Glomerular visceral epithelial cell (primary cell): ENCODE measurements at regions not wholly inside any gene's neighbourhood (a gene's known extent, or its start where the extent isn't known, plus 50 kb on each side); places are given as distances from the start of the nearest gene placed in this dataset.
A peak's percentile ranks its signal among the peaks of the same experiment; 100 is the strongest.

Source experiments
- DNase-seq: peaks from one replicate; pipeline ENCODE4 v3.0.0-alpha.2; 2016; ENCODE audit errors: extremely low spot score

DNA sequence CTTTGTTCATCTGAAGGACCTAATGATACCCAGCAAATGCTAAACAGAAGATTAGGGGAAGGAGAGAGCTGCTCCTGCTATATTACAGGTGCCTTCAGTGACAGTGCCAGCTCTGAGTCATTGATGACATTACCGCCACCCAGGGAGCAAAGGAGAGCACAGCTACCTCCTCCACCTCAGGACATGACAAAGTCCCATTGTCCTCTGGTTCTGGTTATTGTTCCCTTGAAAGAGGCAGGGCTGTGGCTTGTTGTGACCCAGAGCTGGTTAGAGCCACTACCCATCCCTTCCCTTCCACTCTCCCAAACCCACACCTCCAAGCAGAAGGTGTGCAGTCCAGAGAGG lies 363.5 kb upstream of the DUSP10 start:
- no peak for DNase-seq

DNA sequence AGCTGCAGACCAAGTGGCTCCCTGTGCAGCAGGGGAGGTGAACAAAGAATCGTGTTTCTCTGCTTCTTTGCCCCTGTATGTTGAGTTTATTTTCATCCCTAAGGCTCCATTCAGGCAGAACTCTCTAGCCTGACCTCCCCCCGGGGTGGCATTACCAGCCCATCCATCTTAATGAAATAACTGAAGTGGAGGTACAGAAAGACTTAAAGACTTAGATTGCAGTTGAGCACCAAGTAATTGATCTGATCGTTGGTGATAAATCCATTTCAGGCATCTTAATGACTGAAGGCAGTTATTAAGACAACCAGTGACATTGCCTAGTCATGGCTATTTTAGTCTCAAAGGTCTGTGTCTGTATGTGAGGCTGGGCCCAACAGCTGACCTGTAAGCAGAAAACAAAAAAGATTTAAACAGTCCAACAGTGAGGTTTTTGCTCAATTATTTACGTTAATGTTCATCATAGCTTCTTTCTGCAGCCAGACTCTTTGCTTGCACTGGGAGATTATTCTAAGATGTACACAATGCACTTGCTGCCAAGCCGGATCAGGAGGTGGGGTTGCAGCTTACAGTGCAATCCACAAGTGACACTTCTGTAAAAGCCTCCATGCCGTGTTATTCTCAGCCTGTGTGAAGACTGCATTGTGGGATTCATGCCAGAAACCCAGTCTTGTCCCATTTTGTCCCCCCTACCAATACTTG lies 363.0 kb upstream of the DUSP10 start:
- DNase-seq = no peak

DNA sequence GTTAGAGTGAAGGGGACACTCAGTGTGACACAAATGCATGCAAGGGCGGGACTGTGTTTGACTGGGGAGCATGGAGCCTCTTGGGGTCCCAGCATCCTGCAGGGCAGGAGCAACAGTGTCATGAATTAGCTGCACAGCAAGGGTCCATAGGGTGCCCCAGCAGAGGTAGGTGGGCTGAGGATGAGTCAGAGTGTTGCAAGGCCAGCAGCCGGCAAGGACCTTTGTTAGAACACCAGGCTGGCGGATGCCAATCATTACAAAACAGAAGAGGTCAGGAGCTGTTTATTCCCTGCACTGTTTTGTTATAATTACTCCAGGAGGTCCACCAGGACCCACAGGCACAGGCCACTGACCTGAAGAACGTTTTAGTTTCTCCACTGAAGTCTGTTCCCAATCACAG lies 362.2 kb upstream of the DUSP10 start:
- no peak for DNase-seq

GRCh38 chr1:222099746-222100145 lies 357.9 kb upstream of the DUSP10 start:
- no peak for DNase-seq

DNA sequence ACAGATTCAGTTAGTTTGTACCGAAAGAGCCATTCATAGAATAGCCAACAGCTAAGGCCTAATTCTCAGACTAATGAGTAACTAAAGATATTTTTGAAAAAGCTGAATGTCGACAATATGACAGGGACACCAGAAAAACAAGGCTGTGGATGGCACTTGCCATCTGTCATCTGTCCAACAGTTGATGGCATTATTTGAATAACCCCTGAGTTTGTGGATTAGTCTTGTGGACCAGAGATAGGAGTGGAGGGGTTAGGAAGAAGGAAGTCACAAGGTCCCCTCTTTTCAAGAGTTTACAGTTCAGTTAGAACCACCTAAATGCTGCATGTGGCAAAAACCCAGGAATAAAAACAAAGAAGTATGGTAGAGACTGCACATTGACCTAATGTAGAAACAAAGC lies 356.5 kb upstream of the DUSP10 start:
- no peak for DNase-seq

GRCh38 chr1:222097588-222097987 lies 355.7 kb upstream of the DUSP10 start:
- no peak for DNase-seq

DNA sequence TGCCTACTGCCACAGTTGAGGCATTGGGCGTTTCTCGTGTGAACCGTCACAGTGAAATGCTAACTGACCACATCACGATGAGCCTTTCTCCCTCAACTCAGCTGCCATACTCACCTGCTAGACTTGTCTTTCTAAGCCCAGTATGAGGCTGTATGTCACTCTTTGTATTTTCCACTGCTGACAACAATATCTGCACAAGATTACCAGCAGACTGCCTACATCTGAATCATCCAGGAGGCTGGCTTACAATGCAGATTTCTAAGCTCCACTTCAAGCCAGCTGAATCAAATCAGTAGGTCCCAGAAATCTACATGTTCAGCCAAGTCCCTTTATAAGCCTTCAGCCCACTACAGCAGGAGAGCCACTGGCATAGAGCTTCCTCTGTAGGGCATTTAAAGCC lies 355.0 kb upstream of the DUSP10 start:
- no peak for DNase-seq

GRCh38 chr1:222096476-222096772 lies 354.5 kb upstream of the DUSP10 start:
- no peak for DNase-seq

DNA sequence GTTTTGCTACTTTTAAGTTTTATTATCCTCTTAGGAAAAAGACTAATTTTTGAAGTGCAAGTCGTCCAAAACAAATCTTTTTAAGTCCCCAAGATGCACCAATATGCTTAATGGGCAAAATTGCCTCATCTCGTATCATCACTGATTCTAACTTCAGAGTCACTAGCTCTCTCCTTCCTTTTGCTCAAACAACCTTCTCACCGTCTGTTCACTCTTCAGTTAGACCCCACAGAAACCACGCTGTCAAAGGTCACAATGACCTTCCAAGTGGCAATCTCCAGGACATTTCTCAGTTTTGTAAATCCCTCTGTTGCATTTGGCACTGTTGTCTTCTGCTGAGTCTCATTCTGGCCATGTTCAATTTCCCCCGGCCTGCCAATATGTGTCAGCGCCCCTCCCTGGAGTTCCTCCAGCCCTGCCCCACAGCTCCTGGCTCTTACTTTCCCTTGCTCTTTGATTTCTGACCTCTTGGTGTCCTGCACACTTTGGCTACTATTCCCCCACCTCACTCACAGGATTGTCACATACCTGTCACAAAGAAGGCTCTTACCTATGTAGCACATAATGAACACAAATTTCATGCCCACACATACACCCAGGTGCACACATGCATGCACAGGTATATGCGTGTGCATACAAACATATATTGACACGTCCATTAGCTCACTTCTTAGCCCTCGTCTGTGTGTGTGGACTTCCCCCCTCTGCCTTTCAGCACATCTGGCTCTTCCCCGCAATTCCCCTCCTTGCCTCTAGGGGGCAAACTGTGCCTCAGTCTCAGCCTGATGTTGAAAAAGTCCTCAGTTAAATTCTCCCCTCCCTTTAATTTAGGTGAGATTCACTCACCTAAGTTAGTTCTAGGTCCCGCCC lies 354.0 kb upstream of the DUSP10 start:
- DNase-seq = peak; percentile 11

DNA sequence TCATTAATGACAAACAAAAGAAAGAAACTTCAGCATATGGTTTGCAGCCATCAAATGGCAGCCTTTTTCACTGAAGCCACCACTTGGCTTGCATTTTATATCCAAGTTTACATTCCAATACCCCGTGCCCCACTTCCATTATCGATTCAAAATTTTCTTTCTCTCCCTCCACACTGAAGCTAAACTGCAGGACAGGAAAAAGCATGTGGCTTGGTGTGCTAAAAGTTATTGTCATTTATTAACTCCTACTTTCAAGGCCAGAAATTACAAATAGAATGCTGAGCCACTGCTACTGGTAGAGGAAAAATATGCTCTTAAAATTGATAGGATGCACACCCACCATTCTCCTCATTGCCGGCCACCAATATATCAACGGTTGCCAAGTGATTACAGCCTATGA lies 351.6 kb upstream of the DUSP10 start:
- DNase-seq = no peak

GRCh38 chr1:222090103-222090502 lies 348.2 kb upstream of the DUSP10 start:
- DNase-seq = peak; percentile 41

- DNase-seq = peak; percentile 15
Observed at GRCh38 chr1:222087221-222087920, 345.5 kb upstream of the DUSP10 start.

- peak; percentile 25 for DNase-seq
Observed at GRCh38 chr1:222084996-222085395, 343.1 kb upstream of the DUSP10 start.

- no peak for DNase-seq
Observed at GRCh38 chr1:222084048-222084447, 342.2 kb upstream of the DUSP10 start.

DNA sequence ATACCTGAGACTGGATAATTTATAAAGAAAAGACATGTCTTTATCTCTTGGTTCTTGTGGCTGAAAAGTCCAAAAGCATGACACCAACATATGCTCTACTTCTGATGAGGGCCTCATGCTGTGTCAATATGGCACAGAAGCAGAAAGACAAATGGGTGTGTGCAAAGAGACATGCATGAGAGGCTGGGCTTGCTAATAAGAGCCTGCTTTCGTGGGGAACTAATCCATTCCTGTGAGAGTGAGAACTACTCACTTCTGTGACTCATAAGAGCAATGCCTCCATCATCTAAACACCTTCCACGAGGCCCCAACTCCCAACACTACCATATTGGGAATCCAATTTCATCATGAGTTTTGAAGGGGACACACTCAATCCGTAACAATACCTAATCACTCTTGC lies 340.0 kb upstream of the DUSP10 start:
- DNase-seq = no peak

DNA sequence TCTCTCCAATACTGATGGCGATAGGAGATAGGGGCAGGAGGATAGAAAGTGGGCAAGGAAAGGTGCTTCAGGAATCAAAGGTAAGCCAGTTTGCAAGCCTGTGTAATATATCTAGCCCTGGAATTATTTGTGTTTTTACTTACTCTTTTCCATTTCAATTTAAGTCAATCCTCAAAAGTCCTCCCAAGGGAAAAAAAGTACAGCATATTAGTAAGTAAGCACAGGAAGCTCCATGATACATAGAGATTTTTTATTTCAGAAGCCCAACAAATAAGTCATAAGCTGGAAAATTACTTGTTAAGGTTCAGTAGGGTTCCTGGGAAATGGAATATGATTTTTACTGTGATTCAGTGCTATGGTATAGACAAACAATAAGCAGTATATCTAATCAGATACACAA lies 337.7 kb upstream of the DUSP10 start:
- DNase-seq = no peak

DNA sequence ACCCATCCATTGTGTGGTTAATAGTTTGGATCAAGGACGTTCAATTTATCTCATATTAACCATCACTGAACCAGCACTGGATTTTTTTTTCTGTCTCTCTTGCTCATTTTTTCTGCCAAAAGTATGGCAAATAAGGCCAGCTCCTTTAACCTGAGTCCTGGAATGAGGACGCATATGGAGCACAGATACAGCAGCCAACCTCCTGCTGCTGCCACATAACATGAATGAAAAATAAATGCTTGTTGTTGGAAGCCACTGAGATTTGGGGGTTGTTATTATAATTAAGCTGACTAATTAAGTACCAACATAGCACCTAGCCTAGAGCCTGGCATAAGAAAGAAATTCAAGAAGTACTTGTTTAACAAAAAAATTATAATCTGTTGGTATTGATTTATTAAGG lies 335.3 kb upstream of the DUSP10 start:
- DNase-seq = no peak

DNA sequence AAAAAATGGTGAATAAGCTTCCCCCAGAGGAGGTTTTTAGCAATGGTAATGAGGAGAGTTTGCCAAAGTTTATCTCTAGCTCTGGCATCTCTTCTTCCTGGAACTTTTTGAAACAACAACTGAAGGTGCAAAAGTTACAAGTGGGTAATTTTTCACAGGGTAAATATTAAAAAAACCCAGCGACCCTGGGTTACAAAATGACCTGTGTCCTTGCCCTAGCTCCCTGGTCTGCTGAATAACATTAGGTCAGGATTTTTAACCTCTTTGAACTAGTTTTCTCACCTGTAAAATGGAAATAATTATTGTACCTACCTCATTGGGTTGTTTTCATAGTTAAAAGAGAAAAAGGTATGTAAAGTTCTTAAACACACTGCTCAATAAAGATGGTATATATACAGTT lies 332.4 kb upstream of the DUSP10 start:
- no peak for DNase-seq

DNA sequence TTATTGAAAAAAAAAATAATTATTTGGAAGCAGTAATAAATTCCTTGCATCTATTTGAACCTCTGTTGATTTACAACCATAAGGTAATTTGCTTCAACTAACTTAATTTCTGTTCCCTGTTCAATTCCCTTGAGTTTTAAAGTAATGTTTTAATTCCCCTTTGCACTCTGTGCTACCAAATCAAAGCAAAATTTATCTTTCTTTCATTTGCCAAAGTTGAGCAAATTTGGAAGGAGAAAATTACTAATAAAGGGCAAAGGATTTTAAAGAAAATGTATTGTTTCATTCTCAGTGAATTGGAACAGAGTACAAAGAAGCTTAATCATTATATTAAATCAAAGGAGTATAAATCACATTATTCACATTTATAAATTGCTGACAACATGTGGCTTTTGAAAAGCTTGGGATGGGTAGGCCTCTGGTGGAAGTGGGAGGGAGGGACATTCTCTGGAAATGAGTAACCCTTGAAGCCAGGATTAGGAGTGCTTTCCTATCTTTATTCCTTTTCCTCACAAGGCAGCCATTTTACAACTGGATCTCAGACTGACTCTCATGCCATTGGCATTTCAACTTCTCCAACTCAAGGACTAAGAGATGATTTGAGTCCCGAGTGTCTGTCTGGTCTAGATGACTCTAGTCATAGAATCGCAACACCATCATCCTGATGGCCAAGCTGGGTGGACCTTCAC lies 331.6 kb upstream of the DUSP10 start:
- DNase-seq = peak; percentile 75

GRCh38 chr1:222071387-222071786 lies 329.5 kb upstream of the DUSP10 start:
- DNase-seq = no peak

DNA sequence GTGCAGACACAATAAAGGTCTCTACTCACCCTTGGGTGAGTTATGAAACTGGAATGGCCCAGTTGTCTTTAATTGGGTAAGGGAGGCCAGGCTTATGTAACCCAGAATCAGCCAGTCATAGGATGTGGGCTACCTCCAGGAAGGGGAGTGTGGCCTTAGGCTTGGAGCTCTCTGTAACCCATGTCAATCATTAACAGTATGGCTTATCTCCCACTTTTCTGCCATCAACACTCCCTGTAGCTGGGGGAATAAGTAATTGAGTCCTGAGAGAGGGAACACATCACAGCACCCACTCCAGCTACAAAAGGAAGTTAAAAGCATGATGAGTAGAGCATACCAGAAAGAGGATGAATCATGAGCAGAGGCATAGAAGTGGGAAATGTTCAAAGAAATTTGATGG lies 327.0 kb upstream of the DUSP10 start:
- DNase-seq = peak; percentile 96

- DNase-seq = no peak
Observed at GRCh38 chr1:222068101-222068500, 326.2 kb upstream of the DUSP10 start.
